ENCODE measurements at regions not wholly inside any gene's neighbourhood (a gene's known extent, or its start where the extent isn't known, plus 50 kb on each side); places are given as distances from the start of the nearest gene placed in this dataset.

DNA sequence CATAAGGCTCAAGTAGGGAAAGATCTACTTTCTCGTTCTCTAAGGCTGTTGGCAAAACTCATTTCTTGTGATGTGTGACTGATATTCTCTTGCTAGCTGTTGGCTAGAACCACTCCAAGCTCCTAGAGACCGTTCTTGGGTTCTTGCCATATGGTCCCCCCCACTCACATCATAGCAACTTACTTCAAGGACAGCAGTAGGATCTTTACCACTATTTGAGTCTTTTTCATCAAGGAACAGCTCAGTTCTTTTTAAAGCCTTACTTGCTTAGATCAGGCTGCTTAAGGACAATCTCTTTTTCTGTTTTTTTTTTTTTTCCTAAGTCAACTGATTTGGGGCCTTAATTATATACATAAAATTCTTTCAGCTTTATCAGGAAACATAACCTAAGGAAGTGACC lies 251.1 kb downstream of the GPR37 start:
- TF ChIP-seq, protein P1, sequence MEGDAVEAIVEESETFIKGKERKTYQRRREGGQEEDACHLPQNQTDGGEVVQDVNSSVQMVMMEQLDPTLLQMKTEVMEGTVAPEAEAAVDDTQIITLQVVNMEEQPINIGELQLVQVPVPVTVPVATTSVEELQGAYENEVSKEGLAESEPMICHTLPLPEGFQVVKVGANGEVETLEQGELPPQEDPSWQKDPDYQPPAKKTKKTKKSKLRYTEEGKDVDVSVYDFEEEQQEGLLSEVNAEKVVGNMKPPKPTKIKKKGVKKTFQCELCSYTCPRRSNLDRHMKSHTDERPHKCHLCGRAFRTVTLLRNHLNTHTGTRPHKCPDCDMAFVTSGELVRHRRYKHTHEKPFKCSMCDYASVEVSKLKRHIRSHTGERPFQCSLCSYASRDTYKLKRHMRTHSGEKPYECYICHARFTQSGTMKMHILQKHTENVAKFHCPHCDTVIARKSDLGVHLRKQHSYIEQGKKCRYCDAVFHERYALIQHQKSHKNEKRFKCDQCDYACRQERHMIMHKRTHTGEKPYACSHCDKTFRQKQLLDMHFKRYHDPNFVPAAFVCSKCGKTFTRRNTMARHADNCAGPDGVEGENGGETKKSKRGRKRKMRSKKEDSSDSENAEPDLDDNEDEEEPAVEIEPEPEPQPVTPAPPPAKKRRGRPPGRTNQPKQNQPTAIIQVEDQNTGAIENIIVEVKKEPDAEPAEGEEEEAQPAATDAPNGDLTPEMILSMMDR (IDR thresholded peaks at IDR 0.05; ENCODE audit: borderline replicate concordance, extremely low read depth, low read length, poor library complexity, severe bottlenecking): no peak
- no peak for TF ChIP-seq EZH2 (IDR thresholded peaks at IDR 0.05; ENCODE audit: borderline replicate concordance, low read depth, low read length, severe bottlenecking)
